ENCODE measurements at regions not wholly inside any gene's neighbourhood (a gene's known extent, or its start where the extent isn't known, plus 50 kb on each side); places are given as distances from the start of the nearest gene placed in this dataset.

DNA sequence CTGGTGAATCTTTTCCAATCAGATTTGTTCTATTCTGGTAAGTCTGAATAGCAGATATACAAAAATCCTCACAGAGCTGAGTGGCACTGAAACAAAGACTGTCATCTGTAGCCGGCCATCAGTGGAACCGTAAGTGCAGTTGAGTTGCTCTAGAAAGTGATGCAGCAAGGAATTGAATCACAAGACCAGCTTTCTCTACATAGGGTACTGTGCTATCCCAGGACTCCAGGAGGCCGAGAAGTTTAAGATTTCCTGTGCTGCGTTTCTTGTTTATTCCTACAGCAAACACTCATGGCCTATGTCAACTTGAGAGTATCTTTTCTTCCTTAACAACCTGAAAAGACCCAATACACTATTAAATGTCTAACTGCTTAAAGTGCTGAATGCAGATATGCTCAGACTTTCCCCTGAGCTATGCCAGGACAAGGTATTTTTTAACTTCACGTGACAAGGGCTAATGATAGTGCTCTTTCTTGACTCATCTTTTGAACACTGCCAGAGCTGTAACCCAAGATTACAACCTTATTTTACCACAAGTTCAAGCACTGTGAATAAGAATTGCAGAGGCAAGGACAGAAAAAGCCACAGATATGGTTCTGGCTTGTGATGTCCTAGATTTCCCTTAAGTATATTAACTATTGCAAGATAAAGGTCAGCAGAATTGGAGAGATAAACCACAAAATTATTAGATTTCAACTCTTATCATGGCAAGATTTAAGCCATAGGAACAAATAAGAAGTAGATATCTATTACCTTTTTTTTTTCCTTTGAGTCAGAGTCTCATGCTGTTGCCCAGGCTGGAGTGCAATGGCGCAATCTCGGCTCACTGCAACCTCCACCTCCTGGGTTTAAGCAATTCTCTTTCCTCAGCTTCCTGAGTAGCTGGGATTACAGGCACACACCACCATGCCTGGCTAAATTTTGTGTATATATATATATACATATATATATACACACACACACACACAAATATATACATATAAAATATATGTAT lies 71.6 kb downstream of the GJA1 start:
- H3K4me3 ChIP-seq: no peak overlapping the region
- no peaks in the 10 kb centered on the region for H3K9me3 ChIP-seq
- no peaks in the 10 kb centered on the region for H3K27me3 ChIP-seq
- TF ChIP-seq, protein P1, sequence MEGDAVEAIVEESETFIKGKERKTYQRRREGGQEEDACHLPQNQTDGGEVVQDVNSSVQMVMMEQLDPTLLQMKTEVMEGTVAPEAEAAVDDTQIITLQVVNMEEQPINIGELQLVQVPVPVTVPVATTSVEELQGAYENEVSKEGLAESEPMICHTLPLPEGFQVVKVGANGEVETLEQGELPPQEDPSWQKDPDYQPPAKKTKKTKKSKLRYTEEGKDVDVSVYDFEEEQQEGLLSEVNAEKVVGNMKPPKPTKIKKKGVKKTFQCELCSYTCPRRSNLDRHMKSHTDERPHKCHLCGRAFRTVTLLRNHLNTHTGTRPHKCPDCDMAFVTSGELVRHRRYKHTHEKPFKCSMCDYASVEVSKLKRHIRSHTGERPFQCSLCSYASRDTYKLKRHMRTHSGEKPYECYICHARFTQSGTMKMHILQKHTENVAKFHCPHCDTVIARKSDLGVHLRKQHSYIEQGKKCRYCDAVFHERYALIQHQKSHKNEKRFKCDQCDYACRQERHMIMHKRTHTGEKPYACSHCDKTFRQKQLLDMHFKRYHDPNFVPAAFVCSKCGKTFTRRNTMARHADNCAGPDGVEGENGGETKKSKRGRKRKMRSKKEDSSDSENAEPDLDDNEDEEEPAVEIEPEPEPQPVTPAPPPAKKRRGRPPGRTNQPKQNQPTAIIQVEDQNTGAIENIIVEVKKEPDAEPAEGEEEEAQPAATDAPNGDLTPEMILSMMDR (IDR thresholded peaks at IDR 0.05 in 4 of 5, conservative IDR thresholded peaks at IDR 0.05 in 1 of 5): no peak
- peak; percentile 7 to 69 for DNase-seq
- in situ Hi-C loops (cut with MboI; ENCODE audit: low sequenced_read_pairs in 4 of 4): no loop called here
- H3K36me3 ChIP-seq: no peaks in the 10 kb centered on the region
- peak; percentile 96 to 98 for ATAC-seq
- H3K27ac ChIP-seq: peak overlapping the region; percentile 55 to 66 (median 62)
- H3K4me1 ChIP-seq: peaks cover 0 to 3% of the 10 kb centered on the region in 2 donors
- intact Hi-C loops (cut with DNase I; ENCODE audit: low total_unique reads): loop anchor here (5.0 kb wide), 1 partner anchor 70 kb away; the partner anchor contains the start of gene GJA1

DNA sequence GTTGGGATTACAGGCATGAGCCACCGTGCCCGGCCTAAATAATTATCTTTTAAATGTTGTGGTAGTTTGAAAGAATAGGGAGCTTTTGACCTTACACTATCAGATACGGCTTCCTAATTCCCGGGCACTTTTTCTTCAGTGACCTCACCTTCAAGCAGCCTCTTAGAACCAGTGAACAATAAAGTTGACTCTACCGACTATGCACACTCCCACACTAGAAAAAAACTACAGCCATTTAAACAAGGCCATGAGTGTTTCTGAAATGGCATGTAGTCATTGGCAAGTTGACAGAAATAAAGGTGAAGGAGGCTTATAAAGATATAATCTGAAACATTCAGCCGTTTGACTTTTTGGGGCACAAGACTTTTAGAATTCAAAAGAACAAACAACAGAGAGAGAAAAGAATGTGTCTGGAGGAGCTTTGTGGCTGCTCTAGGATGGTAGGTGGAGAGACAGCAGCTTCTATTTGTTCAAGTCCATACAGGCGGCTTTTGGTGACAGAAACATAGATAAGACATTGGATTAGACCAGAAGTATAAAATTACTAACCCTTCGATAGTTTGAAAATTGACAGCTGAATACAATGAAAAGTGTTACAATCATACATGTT lies 75.2 kb downstream of the GJA1 start:
- Histone ChIP-seq H3K27me3 (no peaks in the 10 kb centered on the region), H3K36me3 (no peaks in the 10 kb centered on the region), H3K9me3 (no peaks in the 10 kb centered on the region), H3K4me3 (no peak overlapping the region), H3K27ac (no peak overlapping the region), H3K4me1 (peaks cover 0 to 3% of the 10 kb centered on the region in 2 donors)
- TF ChIP-seq, protein P1 (IDR thresholded peaks at IDR 0.05 in 4 of 5, conservative IDR thresholded peaks at IDR 0.05 in 1 of 5): no peak
- no peak for TF ChIP-seq POLR2A (IDR thresholded peaks at IDR 0.05)
- intact Hi-C loops (cut with DNase I; ENCODE audit: low total_unique reads) (no loop called here), in situ Hi-C loops (cut with MboI; ENCODE audit: low sequenced_read_pairs in 4 of 4) (no loop called here)
- DNase-seq (no peak), ATAC-seq (no peak)

DNA sequence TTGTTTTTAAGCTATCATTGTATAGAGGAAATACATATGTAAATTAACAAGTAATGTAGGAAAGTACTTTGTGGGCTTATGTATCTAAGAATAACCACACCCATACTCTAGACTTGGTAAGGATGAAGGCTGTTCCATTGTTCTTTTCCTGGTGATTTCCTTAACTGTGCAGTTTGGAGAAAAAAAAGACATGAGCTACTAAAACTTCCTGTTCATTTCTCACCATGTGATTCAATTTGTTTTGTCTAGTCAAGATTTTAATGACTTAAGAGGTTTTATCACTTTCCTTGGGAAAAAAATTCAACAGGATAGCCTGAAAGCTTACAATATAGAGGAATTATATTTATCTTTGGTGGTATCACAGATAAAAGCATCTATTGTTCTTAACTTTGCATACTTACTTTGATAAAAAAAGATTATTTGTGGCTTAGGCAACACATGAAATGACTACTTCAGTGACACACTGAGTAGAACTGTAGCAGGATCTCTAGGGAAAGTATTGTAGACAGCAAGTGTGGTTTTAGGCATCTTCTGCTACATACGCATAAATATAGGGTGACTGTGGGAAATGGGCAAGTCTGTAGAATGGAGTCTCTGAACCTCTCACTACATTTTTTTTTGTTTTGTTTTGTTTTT lies 80.3 kb downstream of the GJA1 start:
- H3K27me3 ChIP-seq: no peaks in the 10 kb centered on the region
- no peak overlapping the region for H3K4me3 ChIP-seq
- no peaks in the 10 kb centered on the region for H3K36me3 ChIP-seq
- H3K27ac ChIP-seq: no peak overlapping the region
- intact Hi-C loops (cut with DNase I; ENCODE audit: low total_unique reads): no loop called here
- no peak for ATAC-seq
- H3K9me3 ChIP-seq: no peaks in the 10 kb centered on the region
- no peaks in the 10 kb centered on the region for H3K4me1 ChIP-seq
- TF ChIP-seq, protein P1 (IDR thresholded peaks at IDR 0.05 in 4 of 5, conservative IDR thresholded peaks at IDR 0.05 in 1 of 5): no peak
- no peak for TF ChIP-seq POLR2A (IDR thresholded peaks at IDR 0.05)
- no peak for DNase-seq
- in situ Hi-C loops (cut with MboI; ENCODE audit: low sequenced_read_pairs in 4 of 4): no loop called here

DNA sequence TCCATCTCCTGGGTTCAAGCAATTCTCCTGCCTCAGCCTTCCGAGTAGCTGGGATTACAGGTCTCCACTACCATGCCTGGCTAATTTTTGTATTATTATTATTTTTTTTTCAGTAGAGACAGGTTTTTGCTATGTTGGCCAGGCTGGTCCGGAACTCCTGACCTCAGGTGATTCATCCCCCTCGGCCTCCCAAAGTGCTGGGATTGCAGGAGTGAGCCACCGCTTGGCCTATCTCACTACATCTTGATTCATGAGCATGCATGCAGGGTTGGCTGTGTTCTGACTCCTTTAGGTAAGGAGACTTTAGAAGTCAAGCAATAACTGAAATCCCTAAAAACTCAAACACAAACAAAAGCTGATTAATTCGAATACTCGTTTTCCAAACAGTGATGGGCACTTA lies 80.9 kb downstream of the GJA1 start:
- no peaks in the 10 kb centered on the region for H3K4me1 ChIP-seq
- TF ChIP-seq, protein P1 (IDR thresholded peaks at IDR 0.05 in 4 of 5, conservative IDR thresholded peaks at IDR 0.05 in 1 of 5): no peak
- no peak for TF ChIP-seq POLR2A (IDR thresholded peaks at IDR 0.05)
- H3K9me3 ChIP-seq: no peaks in the 10 kb centered on the region
- DNase-seq: no peak
- in situ Hi-C loops (cut with MboI; ENCODE audit: low sequenced_read_pairs in 4 of 4): no loop called here
- ATAC-seq: no peak
- intact Hi-C loops (cut with DNase I; ENCODE audit: low total_unique reads): no loop called here
- H3K27me3 ChIP-seq: no peaks in the 10 kb centered on the region
- H3K4me3 ChIP-seq: no peak overlapping the region
- no peaks in the 10 kb centered on the region for H3K36me3 ChIP-seq
- no peak overlapping the region for H3K27ac ChIP-seq
